Tibial nerve (tissue), 4 donors: ENCODE measurements at regions not wholly inside any gene's neighbourhood (a gene's known extent, or its start where the extent isn't known, plus 50 kb on each side); places are given as distances from the start of the nearest gene placed in this dataset.

Source experiments
- DNase-seq, 2 donors: peaks; one replicate each; pipeline ENCODE4 v3.0.0-alpha.2; 2019; ENCODE audit warnings: low spot score in 2 of 2
- H3K27ac ChIP-seq, 4 donors: fragments of 200-600 bp; sonication (generic) in 3 of 4; one replicate each; pipeline ENCODE4 v1.5.1; 2017 to 2019; ENCODE audit warnings: mild to moderate bottlenecking in 1 of 4
- H3K27me3 ChIP-seq, 2 donors: fragments of 200-600 bp; sonication (generic) in 1 of 2; one replicate each; pipeline versions ENCODE4 v1.5.1 to v1.6.0; 2017 to 2019
- H3K36me3 ChIP-seq, 3 donors: fragments of 200-600 bp; sonication (generic); one replicate each; pipeline ENCODE4 v1.5.1; 2018 to 2019
- H3K4me1 ChIP-seq, 4 donors: fragments of 200-600 bp; sonication (generic) in 3 of 4; one replicate each; pipeline ENCODE4 v1.5.1; 2017 to 2019
- H3K4me3 ChIP-seq, 4 donors: fragments of 200-600 bp; sonication (generic) in 3 of 4; one replicate each; pipeline ENCODE4 v1.5.1; 2017 to 2019; ENCODE audit warnings: mild to moderate bottlenecking in 1 of 4, moderate library complexity in 1 of 4
- H3K9me3 ChIP-seq, 4 donors: fragments of 200-600 bp; sonication (generic) in 3 of 4; one replicate each; pipeline ENCODE4 v1.5.1; 2017 to 2019
- CTCF ChIP-seq, 5 experiments: fragments of 200-600 bp in 3 of 5; fragments of 450-650 bp in 2 of 5; sonication (generic) in 3 of 5; IDR thresholded peaks; one replicate each; pipeline ENCODE4 v1.5.1; 2016 to 2019; ENCODE audit warnings: antibody characterized with exemption in 5 of 5, mild to moderate bottlenecking in 3 of 5, moderate library complexity in 2 of 5
- EP300 ChIP-seq, 2 donors: sonication (generic); formaldehyde crosslinking; IDR thresholded peaks; one replicate each; pipeline ENCODE4 v1.6.1; 2017; ENCODE audit warnings: antibody characterized with exemption in 2 of 2, mild to moderate bottlenecking in 1 of 2
- POLR2A ChIP-seq, 2 donors: fragments of 450-650 bp; IDR thresholded peaks; one replicate each; pipeline ENCODE4 v1.6.1; 2017; ENCODE audit warnings: antibody characterized with exemption in 2 of 2, mild to moderate bottlenecking in 2 of 2, moderate library complexity in 2 of 2
- WGBS, 2 donors: methylation state at CpG; one replicate each; pipeline ENCODE4 v1.1.5; 2018; 5-methylcytosine and 5-hydroxymethylcytosine counted together

GRCh38 chr5:39968381-39968780, 543.6 kb upstream of the DAB2 start:
- TF ChIP-seq EP300 (IDR thresholded peaks at IDR 0.05) (no peak), POLR2A (IDR thresholded peaks at IDR 0.05) (no peak), CTCF (IDR thresholded peaks at IDR 0.05) (no peak)
- no peaks in the 10 kb centered on the region for H3K27me3 ChIP-seq
- H3K27ac ChIP-seq: no peak overlapping the region
- no peaks in the 10 kb centered on the region for H3K36me3 ChIP-seq
- DNase-seq: no peak
- no peaks in the 10 kb centered on the region for H3K9me3 ChIP-seq
- 73 to 79% methylated on average over 2 of the region's 2 CpGs for WGBS, 2 donors
- H3K4me1 ChIP-seq: no peaks in the 10 kb centered on the region
- no peak overlapping the region for H3K4me3 ChIP-seq

GRCh38 chr5:39955156-39955555, 530.4 kb upstream of the DAB2 start:
- H3K36me3 ChIP-seq: no peaks in the 10 kb centered on the region
- WGBS, 2 donors: 63 to 75% methylated on average over 2 of the region's 2 CpGs

GRCh38 chr5:39951070-39951469, 526.3 kb upstream of the DAB2 start:
- DNase-seq: no peak
- no peak overlapping the region for H3K27ac ChIP-seq
- H3K9me3 ChIP-seq: peaks cover 0 to 11% (median 0%) of the 10 kb centered on the region in 4 donors
- no peak for TF ChIP-seq EP300 (IDR thresholded peaks at IDR 0.05)
- no peak for TF ChIP-seq CTCF (IDR thresholded peaks at IDR 0.05)
- TF ChIP-seq POLR2A (IDR thresholded peaks at IDR 0.05): no peak
- WGBS, 2 donors: 79 to 97% methylated on average over 3 of the region's 3 CpGs
- no peaks in the 10 kb centered on the region for H3K27me3 ChIP-seq
- H3K4me3 ChIP-seq: no peak overlapping the region
- H3K36me3 ChIP-seq: no peaks in the 10 kb centered on the region
- no peaks in the 10 kb centered on the region for H3K4me1 ChIP-seq

More at GRCh38 chr5:39955156-39955555, 530.4 kb upstream of the DAB2 start:
- no peaks in the 10 kb centered on the region for H3K4me1 ChIP-seq
- no peak overlapping the region for H3K27ac ChIP-seq
- no peak for DNase-seq
- no peaks in the 10 kb centered on the region for H3K27me3 ChIP-seq
- H3K9me3 ChIP-seq: peaks cover 0 to 11% (median 0%) of the 10 kb centered on the region in 4 donors
- H3K4me3 ChIP-seq: no peak overlapping the region
- TF ChIP-seq CTCF (IDR thresholded peaks at IDR 0.05): no peak
- TF ChIP-seq POLR2A (IDR thresholded peaks at IDR 0.05): no peak
- no peak for TF ChIP-seq EP300 (IDR thresholded peaks at IDR 0.05)

GRCh38 chr5:39948867-39949468, 524.2 kb upstream of the DAB2 start:
- peak in 1 of 2 donors; percentile 86 for DNase-seq

More at GRCh38 chr5:39948867-39949468, 524.2 kb upstream of the DAB2 start:
- TF ChIP-seq EP300 (IDR thresholded peaks at IDR 0.05) (no peak), CTCF (IDR thresholded peaks at IDR 0.05) (peak; percentile 37 to 67 (median 59))
- Histone ChIP-seq H3K4me1 (no peaks in the 10 kb centered on the region), H3K36me3 (no peaks in the 10 kb centered on the region), H3K27ac (no peak overlapping the region), H3K27me3 (no peaks in the 10 kb centered on the region), H3K9me3 (peaks cover 0 to 11% (median 0%) of the 10 kb centered on the region in 4 donors), H3K4me3 (no peak overlapping the region)
- 49 to 53% methylated on average over 2 of the region's 2 CpGs for WGBS, 2 donors
